Hippocampal formation (tissue), 2 donors: ENCODE measurements at regions not wholly inside any gene's neighbourhood (a gene's known extent, or its start where the extent isn't known, plus 50 kb on each side); places are given as distances from the start of the nearest gene placed in this dataset.
"Not testable (repeated sequence)": the region's sequence is repeated elsewhere in the genome, so short reads cannot be mapped to it uniquely, and the experiment has no call there.

Experiments used
- DNase-seq, 2 donors: peaks; one replicate each; lab custom pipeline; 2025; lab: John Stamatoyannopoulos, UW

DNA sequence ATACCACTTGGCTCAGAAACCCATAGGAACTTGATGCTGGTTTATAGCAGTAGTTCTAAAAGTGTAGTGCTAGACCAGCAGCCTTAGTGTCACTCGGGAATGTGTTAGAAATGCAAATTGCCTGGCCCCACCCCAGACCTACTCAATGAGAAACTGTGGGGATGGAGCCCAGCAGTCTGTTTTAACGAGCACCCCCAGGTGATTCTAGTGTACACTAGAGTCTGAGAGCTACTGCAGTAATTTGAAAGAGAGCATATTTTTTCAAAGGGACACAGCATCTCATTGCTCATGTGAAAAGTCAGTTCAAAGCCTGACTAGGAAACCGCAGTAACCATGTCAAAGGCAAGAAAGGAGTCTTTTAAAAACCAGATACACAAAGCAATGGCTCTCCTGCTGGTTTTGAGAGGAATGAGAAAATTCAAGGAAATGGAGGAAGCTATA lies 313.4 kb downstream of the SQOR start:
- no peak for DNase-seq

DNA sequence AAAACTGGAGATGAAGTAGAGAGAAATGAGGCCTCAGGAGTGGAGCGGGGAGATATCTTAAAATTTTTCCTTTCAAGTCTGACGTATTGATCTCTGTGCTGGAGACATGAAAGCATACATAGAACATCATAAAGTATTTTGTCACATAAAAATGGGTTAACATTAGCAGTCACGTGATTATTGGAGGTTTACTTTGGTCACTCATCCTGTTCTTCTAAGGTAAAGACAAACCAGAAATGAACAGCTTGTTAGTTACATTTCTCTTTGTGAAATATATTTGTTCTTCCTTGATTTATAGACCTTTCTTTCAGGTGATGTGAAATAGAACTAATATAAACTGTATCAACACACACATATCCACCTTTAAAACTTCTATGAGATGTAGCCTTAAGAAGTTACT lies 324.1 kb downstream of the SQOR start:
- DNase-seq, result no peak

DNA sequence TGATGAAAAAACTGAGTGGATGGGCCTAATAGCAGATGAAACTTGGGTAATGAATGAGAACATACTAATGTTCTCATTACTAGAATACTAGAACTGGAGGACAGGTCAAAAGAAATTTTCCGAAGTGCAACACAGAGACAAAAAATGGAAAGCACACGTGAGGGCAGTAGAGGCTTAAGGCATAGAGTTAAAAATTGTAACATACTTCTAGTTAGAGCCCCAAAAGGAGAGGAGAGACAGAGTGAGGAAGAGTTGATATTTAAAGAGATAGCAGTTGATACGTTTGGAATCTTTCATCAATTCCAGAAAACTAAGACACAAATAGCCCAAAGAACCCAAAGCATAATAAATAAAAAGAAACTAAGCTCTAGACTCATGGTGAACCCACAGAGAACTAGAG lies 327.9 kb downstream of the SQOR start:
- no peak for DNase-seq

DNA sequence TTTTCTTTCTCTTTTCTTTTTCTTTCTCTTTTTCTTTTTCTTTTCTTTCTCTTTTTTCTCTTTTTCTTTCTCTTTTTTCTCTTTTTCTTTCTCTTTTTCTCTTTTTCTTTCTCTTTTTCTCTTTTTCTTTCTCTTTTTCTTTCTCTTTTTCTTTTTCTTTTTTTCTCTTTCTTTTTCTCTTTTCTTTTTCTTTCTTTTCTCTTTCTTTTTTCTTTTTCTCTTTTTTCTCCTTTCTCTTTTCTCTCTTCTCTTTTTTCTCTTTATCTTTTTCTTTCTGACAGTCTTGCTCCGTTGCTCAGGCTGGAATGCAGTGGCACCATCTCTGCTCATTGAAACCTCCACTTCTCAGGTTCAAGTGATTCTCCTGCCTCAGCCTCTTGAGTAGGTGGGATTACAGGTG lies 335.7 kb downstream of the SQOR start:
- no peak for DNase-seq

DNA sequence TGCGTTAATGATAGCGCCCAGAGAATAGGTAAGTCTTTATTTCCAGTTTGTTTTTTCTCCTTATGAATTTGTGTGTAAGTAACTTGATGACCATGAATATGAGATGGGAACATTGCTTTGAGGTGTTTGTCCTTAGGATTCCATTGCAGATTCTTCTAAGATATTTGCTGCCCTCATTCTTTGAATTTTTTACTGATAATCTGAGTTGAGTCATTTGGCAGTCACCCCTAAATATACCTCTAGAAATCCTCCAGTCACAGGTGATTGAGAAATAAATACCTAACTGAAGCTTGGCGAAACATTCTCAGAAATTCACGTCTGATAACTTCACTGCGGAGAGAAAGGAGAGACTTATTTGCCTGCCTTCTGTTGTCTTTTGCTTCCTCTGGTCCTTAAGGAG lies 345.5 kb downstream of the SQOR start:
- DNase-seq, result no peak

DNA sequence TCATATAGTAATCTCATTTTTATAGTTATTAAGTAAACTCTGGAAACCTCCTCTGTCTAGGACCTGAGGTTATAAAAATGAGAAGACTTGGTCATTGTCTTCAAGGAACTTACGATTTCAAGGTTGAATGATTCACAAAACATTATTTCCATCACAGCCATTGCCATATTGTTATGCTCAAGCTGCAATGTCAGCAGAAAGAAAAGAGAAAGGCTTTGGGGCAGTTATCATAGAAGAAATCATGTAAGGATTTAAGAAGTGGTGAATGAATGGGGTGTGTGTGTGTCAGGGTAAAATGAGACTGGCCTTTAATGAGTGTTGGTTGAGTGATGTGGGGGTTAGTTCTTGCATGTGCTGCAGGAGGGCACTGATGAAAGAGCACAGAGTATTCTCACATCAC lies 346.8 kb downstream of the SQOR start:
- no peak for DNase-seq

DNA sequence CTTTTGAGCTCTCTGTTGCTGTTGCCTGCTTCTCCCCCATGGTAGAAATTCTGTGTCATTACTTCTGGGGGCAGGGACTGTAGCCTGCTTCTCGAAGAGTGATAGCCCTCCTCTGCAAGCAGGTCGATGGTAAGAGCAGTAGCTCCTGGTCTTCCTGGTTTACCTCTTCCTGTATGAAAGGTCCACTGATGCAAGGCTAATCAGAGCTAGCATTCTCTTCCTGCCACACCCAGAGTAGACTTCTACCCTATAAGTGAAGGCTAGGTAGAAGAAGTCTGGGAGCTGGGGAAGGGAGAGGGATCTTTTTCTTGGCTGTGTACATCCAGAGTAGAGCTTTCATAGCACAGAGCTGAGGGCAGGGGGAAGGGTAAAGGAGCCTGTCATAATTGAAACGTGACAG lies 357.0 kb downstream of the SQOR start:
- DNase-seq, result no peak

DNA sequence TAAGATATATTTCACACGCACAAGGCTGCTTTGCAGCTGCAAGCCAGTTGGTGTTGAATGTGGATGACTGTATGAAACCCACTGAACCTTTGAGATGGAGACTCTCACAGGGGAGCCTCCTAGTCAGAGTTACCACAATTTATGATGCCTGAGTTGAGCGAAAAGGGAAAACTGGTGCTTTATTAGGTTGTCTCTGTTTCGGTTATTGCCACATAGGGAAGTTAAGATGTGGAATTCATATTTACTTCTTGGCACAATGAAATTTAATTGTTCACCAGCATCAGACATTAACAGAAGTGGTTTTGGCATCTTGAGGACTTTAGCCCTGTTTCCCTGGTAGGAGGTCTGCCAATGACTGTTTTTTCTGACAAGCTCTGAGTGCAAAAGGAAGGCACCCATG lies 358.2 kb downstream of the SQOR start:
- no peak for DNase-seq

DNA sequence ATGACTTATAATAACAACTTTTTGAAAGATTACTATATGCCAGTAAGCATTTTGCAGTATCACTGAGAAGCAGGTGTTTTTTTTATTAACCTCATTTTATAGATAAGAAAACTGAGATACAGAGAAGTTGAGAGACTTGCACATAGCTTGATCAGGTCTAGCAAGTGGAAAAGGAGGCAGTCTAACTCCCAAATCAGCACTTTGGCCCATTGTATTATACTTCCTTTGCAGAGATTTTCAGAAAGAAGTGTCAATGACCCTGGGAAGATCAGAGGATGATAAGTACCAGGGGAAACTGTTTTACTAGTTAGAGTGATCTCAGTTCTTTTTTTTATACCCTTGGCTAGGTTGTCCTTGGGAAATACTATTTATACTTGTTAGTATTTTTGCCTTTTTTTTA lies 358.7 kb downstream of the SQOR start:
- DNase-seq, result no peak

DNA sequence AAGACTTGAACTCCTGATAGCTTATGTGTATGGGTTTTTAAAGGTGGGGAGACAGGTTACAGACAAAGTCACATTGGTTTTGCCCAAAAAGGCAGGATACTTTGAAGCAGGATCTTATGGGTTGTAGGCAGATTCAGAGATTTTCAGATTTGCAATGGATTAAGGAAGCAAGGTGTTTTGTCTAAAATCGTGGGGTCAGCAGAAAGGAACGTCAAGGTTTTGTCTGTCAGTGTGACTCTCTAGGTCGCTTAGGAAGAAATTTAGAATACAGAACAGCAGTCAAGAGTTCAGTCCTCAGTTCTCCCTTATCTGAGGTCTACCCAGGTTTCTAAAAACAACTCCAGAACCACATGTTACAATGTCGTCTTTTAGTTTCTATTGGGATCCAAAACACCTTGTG lies 361.0 kb downstream of the SQOR start:
- DNase-seq, result no peak

DNA sequence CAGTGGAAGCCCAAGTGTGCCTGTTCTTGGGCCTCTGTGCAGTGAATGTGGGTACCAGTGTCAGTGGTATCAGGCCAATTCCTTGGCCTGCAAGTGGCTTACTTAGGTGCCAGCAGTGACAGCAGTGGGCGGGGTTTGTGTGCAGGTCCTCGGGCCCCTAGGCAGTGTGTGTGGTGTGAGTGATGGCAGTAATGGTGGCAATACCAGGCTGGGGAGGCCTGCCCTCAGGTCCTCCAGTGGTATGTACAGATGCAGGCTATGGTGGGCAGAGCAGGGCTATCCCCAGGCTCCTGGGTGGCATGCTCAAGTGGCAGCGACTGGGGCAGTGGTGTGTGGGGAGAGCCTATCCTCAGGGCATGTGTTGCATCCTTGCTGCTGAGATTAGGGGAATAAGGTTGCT lies 379.7 kb downstream of the SQOR start:
- DNase-seq, result no peak

DNA sequence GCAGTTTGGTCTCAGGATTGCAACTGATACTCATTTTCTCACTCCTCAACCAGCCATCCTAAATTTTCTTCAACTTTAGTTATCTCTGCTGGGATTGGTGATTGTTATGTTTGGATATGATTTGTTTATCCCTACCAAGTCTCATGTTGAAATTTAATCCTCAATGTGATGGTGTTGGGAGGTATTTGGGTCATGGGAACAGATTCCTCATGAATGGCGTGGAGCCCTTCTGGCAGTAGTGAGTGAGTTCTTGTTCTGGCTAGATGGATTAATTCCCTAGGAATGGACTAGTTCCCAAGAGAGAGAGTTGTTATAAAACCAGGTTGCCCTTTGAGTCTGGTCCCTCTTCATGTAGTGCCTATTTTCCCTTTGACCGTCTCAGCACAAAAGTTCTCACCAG lies 399.9 kb downstream of the SQOR start:
- no peak for DNase-seq

DNA sequence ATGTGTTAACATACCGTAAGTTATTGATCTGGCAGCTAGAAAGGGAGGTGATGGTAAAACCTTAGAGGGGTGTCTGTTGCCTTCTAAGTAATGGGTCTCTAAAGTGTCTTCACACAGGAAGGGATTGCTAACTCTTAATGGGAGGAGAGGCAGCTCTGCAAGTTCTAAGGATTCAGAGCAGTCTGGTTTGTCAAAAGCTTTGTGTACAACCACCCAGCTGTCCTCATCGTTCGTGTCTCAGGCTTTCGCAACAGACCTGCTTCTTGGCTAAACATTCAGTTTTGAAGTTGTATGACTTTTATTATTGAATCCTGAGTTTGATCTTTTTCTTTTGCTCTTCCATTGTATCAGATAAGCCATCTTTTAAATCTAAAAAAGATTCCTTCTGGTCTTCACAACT lies 404.9 kb downstream of the SQOR start:
- no peak for DNase-seq

DNA sequence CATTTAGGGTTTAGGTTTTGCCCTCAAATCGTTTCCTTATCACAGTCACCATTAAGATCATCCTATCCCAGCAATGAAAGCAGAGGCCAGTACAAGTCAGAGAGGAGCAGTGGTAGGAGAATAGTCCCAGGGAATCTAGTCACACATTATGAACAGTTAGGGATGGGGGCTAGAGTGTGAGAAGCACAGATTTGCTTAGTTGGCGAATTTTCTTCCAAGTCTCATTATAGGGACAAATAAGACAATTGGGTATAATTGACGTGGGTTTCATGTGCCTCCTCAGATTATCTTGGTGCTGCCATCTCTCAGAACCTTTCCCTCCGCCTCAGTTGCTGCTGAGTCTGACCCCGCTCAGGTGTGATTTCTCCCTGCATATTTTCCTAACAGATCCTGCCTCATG lies 407.1 kb downstream of the SQOR start:
- no peak for DNase-seq

DNA sequence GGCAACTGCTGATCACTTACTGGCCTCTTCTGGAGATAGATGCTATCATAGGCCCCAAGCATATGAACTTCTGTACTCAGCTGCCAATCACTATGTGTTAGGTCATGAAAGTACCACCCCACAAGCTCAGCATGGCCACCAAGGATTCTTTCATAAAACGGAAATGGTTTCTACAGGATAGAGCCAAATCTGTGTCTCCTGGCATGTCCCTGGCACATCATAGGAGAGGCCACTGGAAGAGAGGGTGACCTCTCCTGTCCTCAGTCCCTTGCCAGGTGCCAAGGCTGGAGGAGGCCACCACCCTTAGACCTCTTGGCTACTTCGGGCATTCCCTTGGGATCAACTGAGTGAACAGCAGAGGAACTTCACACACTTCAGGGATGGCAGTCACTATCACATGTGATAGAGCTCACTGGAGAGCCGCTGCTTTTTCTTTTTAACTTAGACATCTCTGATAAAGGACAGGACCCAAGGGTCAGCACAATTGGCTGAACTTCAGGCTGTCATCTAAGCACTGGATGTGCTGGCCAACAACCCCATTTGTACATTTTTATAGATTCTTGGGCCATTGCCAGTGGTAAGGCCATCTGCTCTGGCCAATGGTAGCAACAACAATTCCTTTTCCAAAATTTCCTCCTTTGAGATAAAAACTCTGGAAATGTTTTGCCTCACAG lies 425.2 kb downstream of the SQOR start:
- DNase-seq, result no peak

DNA sequence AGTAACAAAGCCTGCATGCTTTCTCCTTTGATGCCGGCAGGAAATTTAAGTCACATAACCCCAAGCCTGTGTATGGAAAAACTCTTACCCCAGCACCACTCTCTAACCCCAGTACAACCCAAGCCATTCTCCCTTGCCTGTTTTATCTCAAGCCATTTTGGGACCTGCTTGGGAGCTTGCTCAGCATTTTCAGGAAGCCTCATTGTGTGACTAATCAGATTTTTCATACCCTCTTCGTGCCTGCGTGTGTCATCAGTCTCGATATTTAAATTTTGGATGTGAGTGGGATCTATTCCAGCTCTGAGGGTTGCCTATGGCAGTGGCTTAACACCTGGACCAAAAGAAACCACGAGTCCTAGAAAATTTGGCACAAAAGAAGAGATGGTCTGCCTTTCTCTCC lies 426.2 kb downstream of the SQOR start:
- no peak for DNase-seq

DNA sequence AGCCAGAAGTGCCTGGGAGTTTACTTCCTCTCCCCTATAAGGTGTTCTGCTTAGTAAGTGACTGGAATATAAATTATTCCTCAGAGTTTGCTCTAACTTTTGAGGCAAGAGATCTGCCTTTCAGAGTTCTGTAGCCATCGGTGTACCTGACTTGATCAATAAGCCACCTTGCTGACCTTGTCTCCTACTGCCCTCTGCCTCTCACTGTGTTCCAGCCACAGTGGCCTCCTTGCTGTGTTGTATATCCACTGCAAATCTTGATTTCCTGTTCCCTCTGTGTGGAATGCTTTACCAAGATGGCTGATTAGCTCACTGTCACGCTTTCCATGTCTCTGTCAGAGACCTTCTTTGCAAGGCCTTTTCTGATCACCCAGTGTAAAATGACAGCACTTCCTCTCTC lies 442.4 kb downstream of the SQOR start:
- no peak for DNase-seq

DNA sequence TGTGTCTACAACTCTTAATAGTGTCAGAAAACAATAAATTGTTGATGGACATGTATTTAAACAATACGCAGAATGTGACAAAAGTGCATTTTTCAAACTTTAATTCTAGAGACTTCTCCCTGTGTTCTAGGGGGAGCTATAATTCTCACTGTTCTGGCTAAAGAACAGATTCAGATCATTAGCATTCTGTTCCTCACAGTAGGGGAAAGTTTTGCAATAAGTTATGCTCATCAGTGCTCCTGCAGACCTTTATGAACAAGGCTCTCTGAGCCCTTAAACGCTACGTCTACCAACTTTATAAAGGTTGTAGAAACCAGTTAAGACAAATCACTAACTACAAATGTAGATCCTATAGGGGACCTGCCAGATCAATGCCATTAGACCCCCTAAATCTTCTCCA lies 444.2 kb downstream of the SQOR start:
- no peak for DNase-seq

DNA sequence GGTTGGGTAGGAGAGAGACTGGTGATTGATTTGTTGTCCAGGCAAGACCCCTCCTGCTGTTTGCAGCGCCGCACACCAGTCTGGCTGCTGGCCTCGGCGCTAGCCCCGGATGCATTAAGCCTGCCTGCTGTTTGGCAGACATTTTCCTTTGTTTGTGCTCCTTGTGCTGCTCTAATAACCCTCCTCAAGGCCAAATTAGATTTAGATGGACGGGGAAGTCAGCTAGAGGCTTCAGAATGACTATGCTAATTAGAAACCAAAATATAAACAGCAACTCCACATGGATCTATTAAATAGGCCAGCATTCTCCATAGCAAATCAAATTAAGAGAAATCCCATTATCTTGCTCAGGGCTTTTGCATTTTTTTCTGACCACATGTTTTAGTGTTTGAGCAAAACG lies 445.2 kb downstream of the SQOR start:
- peak in 1 of 2 donors; percentile 3 for DNase-seq

DNA sequence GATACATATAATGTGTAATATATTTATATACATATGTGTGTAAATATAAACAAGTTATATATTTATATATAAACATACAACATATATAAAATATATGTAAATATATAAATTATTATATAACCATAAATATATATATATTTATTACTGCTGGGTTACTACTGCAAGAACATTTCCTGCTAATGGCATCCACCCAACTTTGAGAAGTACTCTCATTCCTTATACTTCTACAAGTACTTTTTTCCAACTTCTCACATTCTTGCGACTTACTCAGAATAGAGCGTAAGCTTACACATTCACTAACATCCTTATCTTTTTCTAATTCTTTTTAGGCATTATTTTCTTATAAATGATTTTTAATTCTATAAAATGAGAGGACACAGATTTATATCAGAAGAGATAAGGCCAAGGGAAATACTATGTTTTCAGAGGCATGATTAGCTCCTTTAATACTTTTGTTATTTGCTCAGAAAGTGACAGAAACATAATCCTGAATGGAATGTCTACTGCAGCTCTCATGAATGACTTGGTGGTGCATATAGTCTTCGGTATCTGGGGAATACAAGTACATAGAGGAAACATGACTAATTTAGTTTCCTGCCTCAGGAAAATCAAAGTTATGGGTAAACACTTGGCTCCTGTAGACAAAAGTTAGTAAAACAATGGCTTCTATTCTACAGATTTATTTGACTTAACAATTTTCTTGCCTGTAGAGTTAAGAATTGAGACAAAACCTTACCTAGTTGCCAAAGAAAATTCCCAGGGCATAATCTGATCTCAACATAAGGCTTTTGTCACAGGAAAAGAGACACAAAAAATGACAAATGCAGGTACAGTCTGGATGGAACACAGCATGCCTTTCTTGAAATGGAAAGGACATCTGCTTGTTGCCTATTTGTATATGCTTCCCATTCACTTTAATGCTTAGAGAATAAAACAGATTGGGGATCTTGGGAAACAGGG lies 453.9 kb downstream of the SQOR start:
- no peak for DNase-seq

DNA sequence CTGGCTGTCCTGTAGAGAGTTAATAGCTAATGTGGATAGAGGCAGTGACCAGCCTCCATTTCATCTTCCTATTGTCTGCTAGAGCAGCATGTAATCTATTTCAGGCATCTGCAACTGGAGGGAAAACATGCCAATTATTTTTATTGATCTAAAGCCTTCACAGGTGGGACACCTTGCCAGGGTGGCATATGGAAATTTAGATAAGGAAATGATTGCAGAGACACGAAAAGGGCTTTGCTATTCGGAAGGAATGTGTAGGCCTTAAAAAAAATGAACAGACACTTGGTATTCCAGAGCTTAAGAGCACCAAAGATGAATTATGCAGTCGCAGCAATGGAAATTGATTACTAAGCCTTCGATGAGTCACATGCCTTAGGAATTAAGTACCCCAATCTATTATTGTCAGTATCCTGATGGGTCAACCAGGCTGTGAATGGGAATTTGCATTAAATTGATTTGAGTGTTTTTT lies 454.7 kb downstream of the SQOR start:
- no peak for DNase-seq

DNA sequence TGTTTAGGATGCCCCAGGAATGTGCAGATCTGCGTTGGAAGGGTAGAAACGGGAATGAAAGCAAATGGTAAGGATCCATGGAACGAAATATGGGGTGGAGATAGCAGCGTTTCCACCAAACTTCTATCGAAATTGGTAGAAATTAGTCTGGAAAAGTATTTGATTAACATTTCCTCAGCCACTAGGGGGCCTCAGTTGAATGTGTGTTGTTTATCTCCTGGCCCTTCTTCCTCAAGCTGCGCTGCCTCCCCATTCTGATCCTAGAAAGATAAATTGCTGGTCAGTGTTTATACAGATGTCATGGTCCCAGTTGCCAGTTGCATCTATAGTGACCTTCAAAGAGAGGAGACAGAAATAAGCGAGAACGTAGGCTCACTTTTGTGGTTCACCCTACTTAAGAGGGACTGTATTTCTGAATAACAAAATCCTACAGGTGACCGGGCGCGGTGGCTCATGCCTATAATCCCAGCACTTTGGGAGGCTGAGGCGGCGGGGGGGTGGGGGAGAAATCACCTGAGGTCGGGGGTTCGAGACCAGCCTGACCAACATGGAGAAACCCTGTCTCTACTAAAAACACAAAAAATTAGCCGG lies 457.1 kb downstream of the SQOR start:
- peak in 1 of 2 donors; percentile 28 for DNase-seq

DNA sequence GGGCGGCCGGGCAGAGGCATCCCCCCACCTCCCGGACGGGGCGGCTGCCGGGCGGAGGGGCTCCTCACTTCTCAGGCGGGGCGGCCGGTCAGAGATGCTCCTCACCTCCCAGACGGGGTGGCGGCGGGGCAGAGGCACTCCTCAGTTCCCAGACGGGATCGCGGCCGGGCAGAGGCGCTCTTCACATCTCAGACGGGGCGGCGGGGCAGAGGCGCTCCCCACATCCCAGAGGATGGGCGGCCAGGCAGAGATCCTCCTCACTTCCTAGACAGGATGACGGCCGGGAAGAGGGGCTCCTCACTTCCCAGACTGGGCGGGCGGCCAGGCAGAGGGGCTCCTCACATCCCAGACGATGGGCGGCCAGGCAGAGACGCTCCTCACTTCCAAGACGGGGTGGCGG lies 463.2 kb downstream of the SQOR start:
- not testable (repeated sequence) for DNase-seq
